ENCODE measurements at regions not wholly inside any gene's neighbourhood (a gene's known extent, or its start where the extent isn't known, plus 50 kb on each side); places are given as distances from the start of the nearest gene placed in this dataset.

- no peak overlapping the region for H3K27ac ChIP-seq (ENCODE audit: low read depth in 2 of 2, low read length in 1 of 2)
- DNase-seq, result no peak
- H3K4me1 ChIP-seq (ENCODE audit: control insufficient read depth in 1 of 2, insufficient read depth in 2 of 2, low read depth in 1 of 2, low read length in 1 of 2), result no peaks in the 10 kb centered on the region
- H3K36me3 ChIP-seq (replicated peaks in 1 of 2; ENCODE audit: control insufficient read depth in 1 of 2, insufficient read depth in 2 of 2, low read length in 1 of 2), result no peaks in the 10 kb centered on the region
- no peaks in the 10 kb centered on the region for H3K27me3 ChIP-seq (ENCODE audit: insufficient read depth)
- no peak for TF ChIP-seq TEAD4 (IDR thresholded peaks at IDR 0.05; ENCODE audit: borderline replicate concordance, insufficient read depth)
- TF ChIP-seq GABPA (IDR thresholded peaks at IDR 0.05; ENCODE audit: low read depth), result no peak
- TF ChIP-seq, protein P1, sequence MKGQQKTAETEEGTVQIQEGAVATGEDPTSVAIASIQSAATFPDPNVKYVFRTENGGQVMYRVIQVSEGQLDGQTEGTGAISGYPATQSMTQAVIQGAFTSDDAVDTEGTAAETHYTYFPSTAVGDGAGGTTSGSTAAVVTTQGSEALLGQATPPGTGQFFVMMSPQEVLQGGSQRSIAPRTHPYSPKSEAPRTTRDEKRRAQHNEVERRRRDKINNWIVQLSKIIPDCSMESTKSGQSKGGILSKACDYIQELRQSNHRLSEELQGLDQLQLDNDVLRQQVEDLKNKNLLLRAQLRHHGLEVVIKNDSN (IDR thresholded peaks at IDR 0.05; ENCODE audit: borderline replicate concordance, low read depth), result no peak
- TF ChIP-seq MAX (IDR thresholded peaks at IDR 0.05; ENCODE audit: low read depth), result no peak
- no peak for TF ChIP-seq FOXJ3 (CRISPR knock-in tag; IDR thresholded peaks at IDR 0.05)
- TF ChIP-seq EZH2phosphoT487 (IDR thresholded peaks at IDR 0.05; ENCODE audit: borderline replicate concordance, low read depth), result no peak
- no peak for TF ChIP-seq RAD21 (IDR thresholded peaks at IDR 0.05; ENCODE audit: low read length)
- TF ChIP-seq, protein P2, sequence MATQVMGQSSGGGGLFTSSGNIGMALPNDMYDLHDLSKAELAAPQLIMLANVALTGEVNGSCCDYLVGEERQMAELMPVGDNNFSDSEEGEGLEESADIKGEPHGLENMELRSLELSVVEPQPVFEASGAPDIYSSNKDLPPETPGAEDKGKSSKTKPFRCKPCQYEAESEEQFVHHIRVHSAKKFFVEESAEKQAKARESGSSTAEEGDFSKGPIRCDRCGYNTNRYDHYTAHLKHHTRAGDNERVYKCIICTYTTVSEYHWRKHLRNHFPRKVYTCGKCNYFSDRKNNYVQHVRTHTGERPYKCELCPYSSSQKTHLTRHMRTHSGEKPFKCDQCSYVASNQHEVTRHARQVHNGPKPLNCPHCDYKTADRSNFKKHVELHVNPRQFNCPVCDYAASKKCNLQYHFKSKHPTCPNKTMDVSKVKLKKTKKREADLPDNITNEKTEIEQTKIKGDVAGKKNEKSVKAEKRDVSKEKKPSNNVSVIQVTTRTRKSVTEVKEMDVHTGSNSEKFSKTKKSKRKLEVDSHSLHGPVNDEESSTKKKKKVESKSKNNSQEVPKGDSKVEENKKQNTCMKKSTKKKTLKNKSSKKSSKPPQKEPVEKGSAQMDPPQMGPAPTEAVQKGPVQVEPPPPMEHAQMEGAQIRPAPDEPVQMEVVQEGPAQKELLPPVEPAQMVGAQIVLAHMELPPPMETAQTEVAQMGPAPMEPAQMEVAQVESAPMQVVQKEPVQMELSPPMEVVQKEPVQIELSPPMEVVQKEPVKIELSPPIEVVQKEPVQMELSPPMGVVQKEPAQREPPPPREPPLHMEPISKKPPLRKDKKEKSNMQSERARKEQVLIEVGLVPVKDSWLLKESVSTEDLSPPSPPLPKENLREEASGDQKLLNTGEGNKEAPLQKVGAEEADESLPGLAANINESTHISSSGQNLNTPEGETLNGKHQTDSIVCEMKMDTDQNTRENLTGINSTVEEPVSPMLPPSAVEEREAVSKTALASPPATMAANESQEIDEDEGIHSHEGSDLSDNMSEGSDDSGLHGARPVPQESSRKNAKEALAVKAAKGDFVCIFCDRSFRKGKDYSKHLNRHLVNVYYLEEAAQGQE (IDR thresholded peaks at IDR 0.05; ENCODE audit: low read depth, low read length), result no peak
- no peak for TF ChIP-seq MEF2A (IDR thresholded peaks at IDR 0.05; ENCODE audit: borderline replicate concordance, low read depth)
- TF ChIP-seq SMC3 (IDR thresholded peaks at IDR 0.05; ENCODE audit: low read depth, low read length), result no peak
- no peak for TF ChIP-seq POLR2AphosphoS5 (IDR thresholded peaks at IDR 0.05; ENCODE audit: low read depth, low read length)
- TF ChIP-seq TAF1 (IDR thresholded peaks at IDR 0.05; ENCODE audit: borderline replicate concordance, low read depth, low read length), result no peak
- no peak for TF ChIP-seq GATA2 (CRISPR knock-in tag; IDR thresholded peaks at IDR 0.05)
- TF ChIP-seq FOXM1 (IDR thresholded peaks at IDR 0.05; ENCODE audit: low read depth), result no peak
- TF ChIP-seq MXI1 (IDR thresholded peaks at IDR 0.05; ENCODE audit: low read depth, low read length), result no peak
- TF ChIP-seq, protein P3, sequence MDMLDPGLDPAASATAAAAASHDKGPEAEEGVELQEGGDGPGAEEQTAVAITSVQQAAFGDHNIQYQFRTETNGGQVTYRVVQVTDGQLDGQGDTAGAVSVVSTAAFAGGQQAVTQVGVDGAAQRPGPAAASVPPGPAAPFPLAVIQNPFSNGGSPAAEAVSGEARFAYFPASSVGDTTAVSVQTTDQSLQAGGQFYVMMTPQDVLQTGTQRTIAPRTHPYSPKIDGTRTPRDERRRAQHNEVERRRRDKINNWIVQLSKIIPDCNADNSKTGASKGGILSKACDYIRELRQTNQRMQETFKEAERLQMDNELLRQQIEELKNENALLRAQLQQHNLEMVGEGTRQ (IDR thresholded peaks at IDR 0.05; ENCODE audit: borderline replicate concordance, low read depth, low read length), result no peak
- TF ChIP-seq ELF1 (IDR thresholded peaks at IDR 0.05), result no peak
- no peak overlapping the region for H3K4me2 ChIP-seq
- H3K4me3 ChIP-seq (ENCODE audit: low read depth in 2 of 2, low read length in 1 of 2), result no peak overlapping the region
- POLR2A ChIA-PET, result no interaction called here
- no peaks in the 10 kb centered on the region for H3F3A ChIP-seq (replicated peaks; ENCODE audit: insufficient read depth)
- CTCF ChIA-PET, result no interaction called here
- H3K9me3 ChIP-seq, result no peaks in the 10 kb centered on the region
- 10% methylated on average over 2 of the region's 2 CpGs for WGBS (ENCODE audit: low lambda C conversion rate)
- H3K9me2 ChIP-seq, result no peaks in the 10 kb centered on the region
- H4K20me1 ChIP-seq (ENCODE audit: insufficient read depth), result no peaks in the 10 kb centered on the region
- H3K79me2 ChIP-seq (ENCODE audit: insufficient read depth), result no peaks in the 10 kb centered on the region
- no peak overlapping the region for H3K9ac ChIP-seq
- H2AFZ ChIP-seq (ENCODE audit: low read depth), result no peak overlapping the region
Observed at GRCh38 chr11:39674761-39675160, 1784.7 kb downstream of the LRRC4C start.

Measured in SK-N-SH (cell line).